Nephron progenitor cell (in vitro differentiated cells): ENCODE measurements at regions not wholly inside any gene's neighbourhood (a gene's known extent, or its start where the extent isn't known, plus 50 kb on each side); places are given as distances from the start of the nearest gene placed in this dataset.

Experiments used
- DNase-seq: peaks from one replicate; pipeline ENCODE4 v3.0.0; 2021
- H3K27ac Mint-ChIP-seq: 2 replicates; pipeline ENCODE4 v1.8.0; 2021; ENCODE audit warnings: mild to moderate bottlenecking, moderate library complexity, mixed read lengths
- H3K27me3 Mint-ChIP-seq: 2 replicates; pipeline ENCODE4 v1.8.0; 2021; ENCODE audit warnings: mild to moderate bottlenecking, low read depth, mixed read lengths; ENCODE audit not compliant: poor library complexity
- H3K36me3 Mint-ChIP-seq: 2 replicates; pipeline ENCODE4 v1.8.0; 2021; ENCODE audit warnings: low read depth, mixed read lengths
- H3K4me1 Mint-ChIP-seq: 2 replicates; pipeline ENCODE4 v1.8.0; 2021; ENCODE audit warnings: mixed read lengths
- H3K4me3 Mint-ChIP-seq: 2 replicates; pipeline ENCODE4 v1.8.0; 2021; ENCODE audit warnings: mild to moderate bottlenecking, moderate library complexity, mixed read lengths
- H3K9me3 Mint-ChIP-seq: 2 replicates; pipeline ENCODE4 v1.8.0; 2021; ENCODE audit warnings: mild to moderate bottlenecking, moderate library complexity, mixed read lengths
- CTCF ChIP-seq: fragments of 200-600 bp; sonication (generic); IDR thresholded peaks from 2 replicates; pipeline ENCODE4 v1.5.0; 2021; ENCODE audit warnings: antibody characterized with exemption

GRCh38 chr2:83594241-83595120 is 864.6 kb downstream of the SUCLG1 start:
- Mint-ChIP-seq H3K4me3 (no peak overlapping the region), H3K27me3 (peaks cover 2% of the 10 kb centered on the region), H3K9me3 (no peaks in the 10 kb centered on the region), H3K4me1 (no peaks in the 10 kb centered on the region), H3K27ac (no peak overlapping the region), H3K36me3 (no peaks in the 10 kb centered on the region)
- no peak for TF ChIP-seq CTCF
- DNase-seq: no peak

- TF ChIP-seq CTCF: no peak
- no peak overlapping the region for H3K4me3 Mint-ChIP-seq
Observed at GRCh38 chr2:83587309-83587708, 871.8 kb downstream of the SUCLG1 start.

GRCh38 chr2:83585250-83585649 is 873.8 kb downstream of the SUCLG1 start:
- H3K4me3 Mint-ChIP-seq: no peak overlapping the region
- no peak for TF ChIP-seq CTCF
- H3K27ac Mint-ChIP-seq: no peak overlapping the region
- no peaks in the 10 kb centered on the region for H3K9me3 Mint-ChIP-seq
- no peak for DNase-seq
- no peaks in the 10 kb centered on the region for H3K4me1 Mint-ChIP-seq
- no peaks in the 10 kb centered on the region for H3K36me3 Mint-ChIP-seq
- H3K27me3 Mint-ChIP-seq: no peaks in the 10 kb centered on the region

More at GRCh38 chr2:83587309-83587708, 871.8 kb downstream of the SUCLG1 start:
- Mint-ChIP-seq H3K27ac (no peak overlapping the region), H3K27me3 (no peaks in the 10 kb centered on the region), H3K4me1 (no peaks in the 10 kb centered on the region), H3K9me3 (no peaks in the 10 kb centered on the region), H3K36me3 (no peaks in the 10 kb centered on the region)
- DNase-seq: no peak

- Mint-ChIP-seq H3K27me3 (no peaks in the 10 kb centered on the region), H3K36me3 (no peaks in the 10 kb centered on the region), H3K9me3 (no peaks in the 10 kb centered on the region), H3K4me3 (no peak overlapping the region), H3K4me1 (no peaks in the 10 kb centered on the region), H3K27ac (no peak overlapping the region)
- TF ChIP-seq CTCF: no peak
- no peak for DNase-seq
Observed at GRCh38 chr2:83584672-83585071, 874.4 kb downstream of the SUCLG1 start.

GRCh38 chr2:83582589-83582988 is 876.5 kb downstream of the SUCLG1 start:
- Mint-ChIP-seq H3K9me3 (no peaks in the 10 kb centered on the region), H3K36me3 (no peaks in the 10 kb centered on the region), H3K27me3 (no peaks in the 10 kb centered on the region), H3K27ac (no peak overlapping the region), H3K4me1 (no peaks in the 10 kb centered on the region), H3K4me3 (no peak overlapping the region)
- DNase-seq: no peak
- TF ChIP-seq CTCF: no peak

- Mint-ChIP-seq H3K27ac (no peak overlapping the region), H3K4me1 (no peaks in the 10 kb centered on the region), H3K9me3 (no peaks in the 10 kb centered on the region), H3K4me3 (no peak overlapping the region), H3K36me3 (no peaks in the 10 kb centered on the region), H3K27me3 (no peaks in the 10 kb centered on the region)
- no peak for DNase-seq
- TF ChIP-seq CTCF: no peak
Observed at GRCh38 chr2:83579507-83579906, 879.6 kb downstream of the SUCLG1 start.
